MM.1S (cell line): ENCODE measurements at regions not wholly inside any gene's neighbourhood (a gene's known extent, or its start where the extent isn't known, plus 50 kb on each side); places are given as distances from the start of the nearest gene placed in this dataset.

Experiments used
- CTCF ChIP-seq: fragments of 300-600 bp; sonication (generic); IDR thresholded peaks from 2 replicates; pipeline ENCODE4 v1.5.1; 2016; ENCODE audit warnings: antibody characterized with exemption, low read length, mixed read lengths
- EZH2 ChIP-seq: fragments of 300-600 bp; sonication (generic); optimal IDR thresholded peaks from 2 replicates; pipeline ENCODE3; 2017; ENCODE audit warnings: low read depth, mild to moderate bottlenecking, antibody characterized with exemption, low read length, mixed read lengths
- EZH2phosphoT487 ChIP-seq: fragments of 300-600 bp; sonication (generic); IDR thresholded peaks from 2 replicates; pipeline ENCODE4 v1.6.1; 2018; ENCODE audit warnings: antibody characterized with exemption, low read length

GRCh38 chr16:13359835-13360234, 458.4 kb downstream of the SHISA9 start:
- no peak for TF ChIP-seq CTCF
- TF ChIP-seq EZH2: no peak
- TF ChIP-seq EZH2phosphoT487: no peak
